Keratinocyte (primary cell): ENCODE measurements at regions not wholly inside any gene's neighbourhood (a gene's known extent, or its start where the extent isn't known, plus 50 kb on each side); places are given as distances from the start of the nearest gene placed in this dataset.

Experiments used
- DNase-seq: peaks from one replicate; pipeline ENCODE4 v3.0.0-alpha.2; 2011; ENCODE audit warnings: low read depth, missing footprints, low spot score
- FAIRE-seq: peaks from 2 replicates; lab custom pipeline; 2011; peaks lifted over from hg19 to GRCh38; lab: Jason Lieb, UNC
- H2AFZ ChIP-seq: 2 replicates; pipeline ENCODE4 v1.6.0; 2012; ENCODE audit warnings: low read length, control low read depth, inconsistent platforms; ENCODE audit not compliant: control insufficient read depth
- H3K27ac ChIP-seq: 2 replicates; pipeline ENCODE4 v1.5.1; 2011; ENCODE audit warnings: low read length; ENCODE audit not compliant: control insufficient read depth, insufficient read depth
- H3K27me3 ChIP-seq: 3 replicates; pipeline ENCODE4 v1.6.0; 2011; ENCODE audit warnings: low read length; ENCODE audit not compliant: control insufficient read depth, insufficient read depth; ENCODE audit errors: extremely low read depth
- H3K36me3 ChIP-seq, 2 experiments: 2 replicates in 1 of 2; 3 replicates in 1 of 2; pipeline ENCODE4 v1.5.1; 2011; ENCODE audit warnings: low read length in 2 of 2, mild to moderate bottlenecking in 1 of 2; ENCODE audit not compliant: control insufficient read depth in 2 of 2, insufficient read depth in 2 of 2; ENCODE audit errors: extremely low read depth in 1 of 2
- H3K4me1 ChIP-seq: 3 replicates; pipeline ENCODE4 v1.5.1; 2011; ENCODE audit warnings: low read length; ENCODE audit not compliant: control insufficient read depth, insufficient read depth; ENCODE audit errors: extremely low read depth
- H3K4me2 ChIP-seq: 3 replicates; pipeline ENCODE4 v1.6.0; 2011; ENCODE audit warnings: low read depth, low read length; ENCODE audit not compliant: control insufficient read depth, insufficient read depth; ENCODE audit errors: extremely low read depth
- H3K4me3 ChIP-seq, 3 experiments: fragments of 200-600 bp in 1 of 3; sonication (generic) in 1 of 3; 2 replicates in 2 of 3; 3 replicates in 1 of 3; pipeline ENCODE4 v1.5.1; 2011 to 2016; ENCODE audit warnings: low read length in 3 of 3, mild to moderate bottlenecking in 3 of 3, control low read depth in 2 of 3, inconsistent platforms in 1 of 3, low read depth in 1 of 3, mixed read lengths in 1 of 3, mixed run types in 1 of 3, moderate library complexity in 1 of 3; ENCODE audit not compliant: control insufficient read depth in 2 of 3, insufficient read depth in 2 of 3; ENCODE audit errors: extremely low read depth in 1 of 3
- H3K79me2 ChIP-seq: 2 replicates; pipeline ENCODE4 v1.6.0; 2012; ENCODE audit warnings: low read length; ENCODE audit not compliant: control insufficient read depth, insufficient read depth
- H3K9ac ChIP-seq: 3 replicates; pipeline ENCODE4 v1.6.0; 2011; ENCODE audit warnings: low read length; ENCODE audit not compliant: control insufficient read depth, insufficient read depth; ENCODE audit errors: extremely low read depth
- H3K9me1 ChIP-seq: 3 replicates; pipeline ENCODE4 v1.6.0; 2011; ENCODE audit warnings: low read length; ENCODE audit not compliant: control insufficient read depth, insufficient read depth; ENCODE audit errors: extremely low read depth
- H3K9me3 ChIP-seq: 2 replicates; pipeline ENCODE4 v1.5.1; 2012; ENCODE audit warnings: low read depth, low read length; ENCODE audit not compliant: control insufficient read depth
- H4K20me1 ChIP-seq: 3 replicates; pipeline ENCODE4 v1.6.0; 2011; ENCODE audit warnings: low read length; ENCODE audit not compliant: control insufficient read depth, insufficient read depth; ENCODE audit errors: extremely low read depth
- EZH2 ChIP-seq: IDR thresholded peaks from one replicate; pipeline ENCODE4 v1.6.1; 2012; ENCODE audit warnings: inconsistent platforms, mild to moderate bottlenecking, low read length, moderate library complexity
- dilution Hi-C: fragments of 300-500 bp; cut with MboI; formaldehyde crosslinking; loops from one replicate; pipeline ENCODE4 v1.7.0; 2020; ENCODE audit warnings: low sequenced_read_pairs; ENCODE audit not compliant: extremely low pct_ligation_motif_present
- TF ChIP-seq, protein P1 (sequence below), 3 experiments: IDR thresholded peaks in 1 of 3; conservative IDR thresholded peaks in 1 of 3; optimal IDR thresholded peaks in 1 of 3; 2 replicates in 2 of 3; 3 replicates in 1 of 3; pipeline versions ENCODE3 to v1.5.1; 2011; ENCODE audit warnings: low read length in 3 of 3, mild to moderate bottlenecking in 3 of 3, moderate library complexity in 2 of 3, control low read depth in 1 of 3, inconsistent platforms in 1 of 3; ENCODE audit not compliant: insufficient read depth in 2 of 3; ENCODE audit errors: extremely low read depth in 1 of 3

DNA sequence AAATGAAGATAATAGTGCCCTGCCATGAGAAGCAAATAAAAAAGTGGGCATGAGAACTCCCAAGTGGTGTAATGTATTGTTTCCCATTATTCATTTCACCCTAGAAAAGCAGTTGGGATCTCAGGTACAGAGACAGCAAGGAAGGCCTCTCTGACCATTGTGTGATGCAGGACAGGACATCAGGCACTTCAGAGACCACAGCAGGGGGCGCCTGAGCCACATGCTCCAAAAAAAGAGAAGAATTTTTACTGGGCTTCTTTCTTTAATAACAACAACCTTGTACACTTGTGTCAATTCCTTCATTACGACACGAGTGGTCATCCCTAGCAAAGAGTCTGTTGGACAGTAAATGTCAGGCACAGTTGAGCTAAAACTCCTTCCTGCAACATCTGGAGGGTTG, 533.3 kb downstream of the OMA1 start:
- TF ChIP-seq, protein P1, sequence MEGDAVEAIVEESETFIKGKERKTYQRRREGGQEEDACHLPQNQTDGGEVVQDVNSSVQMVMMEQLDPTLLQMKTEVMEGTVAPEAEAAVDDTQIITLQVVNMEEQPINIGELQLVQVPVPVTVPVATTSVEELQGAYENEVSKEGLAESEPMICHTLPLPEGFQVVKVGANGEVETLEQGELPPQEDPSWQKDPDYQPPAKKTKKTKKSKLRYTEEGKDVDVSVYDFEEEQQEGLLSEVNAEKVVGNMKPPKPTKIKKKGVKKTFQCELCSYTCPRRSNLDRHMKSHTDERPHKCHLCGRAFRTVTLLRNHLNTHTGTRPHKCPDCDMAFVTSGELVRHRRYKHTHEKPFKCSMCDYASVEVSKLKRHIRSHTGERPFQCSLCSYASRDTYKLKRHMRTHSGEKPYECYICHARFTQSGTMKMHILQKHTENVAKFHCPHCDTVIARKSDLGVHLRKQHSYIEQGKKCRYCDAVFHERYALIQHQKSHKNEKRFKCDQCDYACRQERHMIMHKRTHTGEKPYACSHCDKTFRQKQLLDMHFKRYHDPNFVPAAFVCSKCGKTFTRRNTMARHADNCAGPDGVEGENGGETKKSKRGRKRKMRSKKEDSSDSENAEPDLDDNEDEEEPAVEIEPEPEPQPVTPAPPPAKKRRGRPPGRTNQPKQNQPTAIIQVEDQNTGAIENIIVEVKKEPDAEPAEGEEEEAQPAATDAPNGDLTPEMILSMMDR (optimal IDR thresholded peaks at IDR 0.05 in 1 of 3, IDR thresholded peaks at IDR 0.05 in 1 of 3, conservative IDR thresholded peaks at IDR 0.05 in 1 of 3; ENCODE audit: extremely low read depth in 1 of 3, insufficient read depth in 2 of 3, low read length in 3 of 3) = peak; percentile 29 to 50 (median 48)
- no peak for TF ChIP-seq EZH2
- Histone ChIP-seq H3K4me3 (no peak overlapping the region), H3K9ac (no peak overlapping the region), H3K27ac (no peak overlapping the region), H3K9me3 (no peaks in the 10 kb centered on the region), H3K36me3 (no peaks in the 10 kb centered on the region), H3K4me2 (no peak overlapping the region), H3K9me1 (no peaks in the 10 kb centered on the region), H3K79me2 (no peaks in the 10 kb centered on the region), H2AFZ (no peak overlapping the region), H4K20me1 (no peaks in the 10 kb centered on the region), H3K27me3 (no peaks in the 10 kb centered on the region), H3K4me1 (no peaks in the 10 kb centered on the region)
- no peak for FAIRE-seq
- DNase-seq = no peak
- dilution Hi-C loops = no loop called here

DNA sequence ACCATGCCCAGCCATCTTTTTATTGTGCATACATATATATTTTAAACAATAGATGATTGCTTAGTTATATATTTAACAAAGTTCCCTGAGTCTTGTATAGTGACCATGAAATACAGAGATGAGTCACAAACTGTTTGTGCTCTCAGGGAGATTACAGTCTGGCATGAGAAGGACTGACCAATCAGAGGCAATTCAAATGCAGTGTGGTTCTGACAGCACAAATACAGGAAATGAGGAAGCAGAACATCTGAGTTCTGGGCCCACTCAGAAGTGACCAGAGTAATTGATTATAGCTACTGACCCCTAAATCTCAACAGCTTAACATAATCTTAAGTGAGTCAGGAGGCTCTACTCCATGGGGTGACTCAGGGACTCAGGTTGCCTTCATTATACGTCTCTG, 534.5 kb downstream of the OMA1 start:
- no peaks in the 10 kb centered on the region for H3K27me3 ChIP-seq
- H2AFZ ChIP-seq = no peak overlapping the region
- no peaks in the 10 kb centered on the region for H3K9me1 ChIP-seq
- no peak for TF ChIP-seq EZH2
- TF ChIP-seq, protein P1 (optimal IDR thresholded peaks at IDR 0.05 in 1 of 3, IDR thresholded peaks at IDR 0.05 in 1 of 3, conservative IDR thresholded peaks at IDR 0.05 in 1 of 3; ENCODE audit: extremely low read depth in 1 of 3, insufficient read depth in 2 of 3, low read length in 3 of 3) = no peak
- DNase-seq (no peak), FAIRE-seq (no peak)
- no peak overlapping the region for H3K4me2 ChIP-seq
- no peaks in the 10 kb centered on the region for H3K4me1 ChIP-seq
- H3K9me3 ChIP-seq = no peaks in the 10 kb centered on the region
- dilution Hi-C loops = no loop called here
- no peaks in the 10 kb centered on the region for H4K20me1 ChIP-seq
- H3K4me3 ChIP-seq = no peak overlapping the region
- no peaks in the 10 kb centered on the region for H3K79me2 ChIP-seq
- H3K27ac ChIP-seq = no peak overlapping the region
- H3K9ac ChIP-seq = no peak overlapping the region
- no peaks in the 10 kb centered on the region for H3K36me3 ChIP-seq
